NCI-H446 treated with DMSO at 0.1 percent for 48 hours (cell line): ENCODE measurements at regions not wholly inside any gene's neighbourhood (a gene's known extent, or its start where the extent isn't known, plus 50 kb on each side); places are given as distances from the start of the nearest gene placed in this dataset.

ENCODE experiments used
- DNase-seq: peaks from one replicate; lab custom pipeline; 2025; lab: John Stamatoyannopoulos, UW

- no peak for DNase-seq
Measured at GRCh38 chr20:11128721-11129120, 454.9 kb upstream of the JAG1 start.

- DNase-seq: no peak
Measured at GRCh38 chr20:11130554-11131166, 456.9 kb upstream of the JAG1 start.

- DNase-seq: no peak
Measured at GRCh38 chr20:11132819-11133415, 459.1 kb upstream of the JAG1 start.

- no peak for DNase-seq
Measured at GRCh38 chr20:11136691-11137090, 462.9 kb upstream of the JAG1 start.

DNA sequence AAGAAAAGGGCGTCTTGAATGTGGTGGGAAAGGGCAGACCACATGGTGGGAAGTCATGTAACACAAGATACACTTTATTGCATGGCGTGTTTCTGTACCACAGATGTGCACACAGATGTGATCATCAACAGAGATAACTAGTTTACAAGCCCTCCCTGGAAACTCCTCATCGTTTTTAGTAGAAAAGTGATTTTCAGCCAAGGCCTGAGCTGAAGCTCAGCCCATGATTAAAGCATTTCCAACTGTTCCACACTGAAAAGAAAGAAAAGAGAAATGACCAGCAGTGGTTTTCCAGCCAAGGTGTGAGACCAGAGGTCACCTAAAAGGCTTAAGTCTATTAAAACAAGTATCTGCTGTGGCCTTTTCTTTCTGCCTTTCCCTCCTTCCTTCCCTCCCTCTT lies 463.9 kb upstream of the JAG1 start:
- DNase-seq: no peak

DNA sequence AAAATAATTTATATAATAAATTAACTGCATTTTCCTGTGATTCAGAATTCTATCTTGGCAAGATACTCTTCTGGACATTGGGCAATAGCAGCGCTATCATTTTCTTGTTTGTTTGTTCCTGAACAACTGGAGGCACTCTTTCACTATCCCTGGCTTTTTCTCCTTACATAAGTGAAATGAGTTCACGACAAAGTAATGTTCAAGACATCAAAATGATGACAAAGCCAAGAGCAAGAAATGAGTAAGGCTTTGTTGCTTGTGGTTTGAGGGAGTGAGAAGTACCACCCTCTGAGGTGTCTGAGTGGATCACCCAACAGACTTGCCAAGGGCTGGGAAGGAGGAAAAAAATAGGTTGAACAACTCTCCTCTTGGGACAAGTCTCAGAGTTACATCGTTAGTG lies 466.6 kb upstream of the JAG1 start:
- no peak for DNase-seq

DNA sequence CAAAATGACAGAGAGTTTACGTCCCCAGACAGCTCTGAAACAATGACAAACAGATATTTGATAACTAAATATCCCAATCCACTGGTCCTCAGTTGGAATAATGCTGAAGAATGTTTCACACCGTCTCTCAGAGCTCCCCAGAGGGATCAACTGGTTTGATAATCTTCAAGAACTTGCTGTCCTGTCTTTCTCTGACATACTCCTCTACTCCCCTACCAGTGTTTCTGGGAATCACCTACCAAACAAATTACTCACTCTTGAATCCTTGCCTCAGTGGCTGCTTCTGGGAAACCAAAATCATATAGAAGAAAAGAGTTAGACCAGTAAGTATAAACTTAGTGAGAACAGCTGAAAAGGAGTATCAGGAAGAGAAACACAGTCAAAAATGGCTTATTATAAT lies 469.7 kb upstream of the JAG1 start:
- no peak for DNase-seq

DNA sequence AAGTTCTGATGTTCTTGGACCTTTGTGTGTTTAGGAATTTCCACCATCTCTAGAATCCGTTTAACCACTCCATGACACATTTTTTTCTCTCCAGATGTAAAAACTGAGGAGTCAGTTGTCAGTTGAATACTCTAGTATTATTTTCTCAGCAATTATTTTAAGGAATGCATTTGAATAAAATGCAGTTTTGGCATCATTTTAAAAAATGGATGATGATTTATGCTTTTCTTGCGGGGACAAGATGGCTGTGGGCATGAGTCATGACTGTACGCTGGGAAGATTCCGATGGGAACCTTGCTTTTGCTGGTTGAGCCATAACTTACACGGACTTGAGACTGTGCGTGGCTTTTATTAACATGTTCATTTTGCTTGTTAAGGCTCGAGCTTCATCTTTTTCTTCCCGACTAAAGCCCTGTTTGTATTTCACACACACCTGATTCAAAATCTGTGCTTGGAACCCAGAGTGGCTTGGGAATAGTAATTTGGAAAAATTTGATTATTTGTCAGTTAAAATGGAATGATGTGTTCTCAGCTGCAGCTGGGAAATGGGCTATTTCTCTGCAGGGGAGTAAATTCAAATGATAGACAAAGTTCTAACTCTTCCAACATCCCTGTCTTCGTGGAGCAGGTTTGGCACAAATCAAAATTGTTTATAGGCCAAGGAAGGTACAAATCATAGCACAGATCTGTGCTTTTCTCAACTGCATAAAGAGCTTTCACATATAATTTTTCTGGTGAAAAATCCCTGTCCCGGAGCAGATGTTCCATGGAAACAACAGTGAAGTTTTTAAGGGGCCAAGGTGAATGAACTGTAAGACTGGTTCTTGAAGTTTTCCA lies 470.5 kb upstream of the JAG1 start:
- DNase-seq: no peak

- DNase-seq: no peak
Measured at GRCh38 chr20:11145616-11146015, 471.8 kb upstream of the JAG1 start.

GRCh38 chr20:11153819-11154218 lies 480.0 kb upstream of the JAG1 start:
- DNase-seq: no peak

DNA sequence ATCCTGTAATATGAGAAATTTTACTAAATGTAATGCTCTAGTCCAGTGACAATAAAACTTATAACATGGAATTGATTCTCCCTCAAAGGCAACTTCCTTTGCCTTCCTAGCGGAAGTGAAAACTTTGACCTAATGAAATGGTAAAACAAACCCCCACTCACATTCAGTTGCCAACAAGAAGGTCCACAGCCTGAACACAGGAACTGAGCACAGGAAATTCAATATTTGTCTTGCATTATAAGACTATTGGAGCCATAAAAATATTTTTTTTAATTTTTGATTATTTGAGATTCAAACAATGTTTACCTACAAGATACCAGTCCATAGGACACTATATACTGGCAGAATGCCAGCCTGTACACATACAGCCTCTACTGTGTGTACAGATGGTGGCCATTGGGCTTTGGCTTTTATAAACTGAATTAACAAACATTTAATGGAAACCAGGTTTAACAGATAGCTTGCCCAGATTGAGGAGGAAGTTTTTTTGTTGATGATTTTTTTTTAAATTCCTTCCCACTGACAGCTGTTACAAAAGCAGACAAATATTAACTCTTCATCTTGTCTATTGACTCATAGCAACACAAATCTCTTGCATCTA lies 481.5 kb upstream of the JAG1 start:
- DNase-seq: peak; percentile 24

DNA sequence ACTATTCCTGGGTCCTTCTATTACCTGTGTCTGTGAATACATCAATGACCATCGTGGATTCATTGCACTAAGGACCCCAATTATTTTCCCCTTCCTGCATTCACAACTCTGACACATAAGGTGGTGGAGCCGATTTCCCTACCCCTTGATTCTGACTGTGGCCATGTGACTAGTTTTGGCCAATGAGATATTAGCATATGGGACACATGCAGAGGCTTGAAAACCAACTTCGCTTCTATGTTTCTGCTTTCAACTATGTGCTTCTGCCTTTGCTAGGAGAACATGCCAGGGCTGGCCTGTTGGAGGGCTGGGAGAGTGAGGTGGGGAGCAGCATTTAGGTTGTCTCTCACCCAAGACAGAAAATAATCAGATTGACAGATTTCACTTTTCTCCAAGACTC lies 483.1 kb upstream of the JAG1 start:
- DNase-seq: no peak

GRCh38 chr20:11158146-11158545 lies 484.3 kb upstream of the JAG1 start:
- DNase-seq: no peak

GRCh38 chr20:11158589-11158988 lies 484.8 kb upstream of the JAG1 start:
- DNase-seq: no peak

DNA sequence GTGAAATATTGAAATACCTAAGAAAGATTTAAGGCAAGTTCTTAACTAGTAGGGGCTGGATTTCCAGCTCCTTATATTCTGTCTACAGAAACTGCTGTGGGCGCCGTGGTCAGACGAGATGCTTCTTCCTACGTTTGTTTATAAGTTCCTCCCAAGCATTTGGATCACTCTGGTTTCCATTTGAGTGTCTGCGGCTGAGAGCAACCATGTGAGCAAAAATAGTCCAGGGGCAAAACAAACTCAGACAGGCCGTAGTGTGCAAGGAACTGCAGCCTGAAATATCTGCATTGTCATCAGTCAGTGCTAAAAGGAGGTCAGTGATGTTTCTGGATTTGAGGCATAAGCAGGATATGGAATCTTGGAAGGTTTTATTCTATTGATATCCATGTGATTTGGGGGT lies 485.9 kb upstream of the JAG1 start:
- DNase-seq: no peak

- no peak for DNase-seq
Measured at GRCh38 chr20:11162026-11162775, 488.4 kb upstream of the JAG1 start.

- DNase-seq: no peak
Measured at GRCh38 chr20:11165789-11166188, 492.0 kb upstream of the JAG1 start.

- no peak for DNase-seq
Measured at GRCh38 chr20:11166712-11167111, 492.9 kb upstream of the JAG1 start.

- no peak for DNase-seq
Measured at GRCh38 chr20:11168026-11168425, 494.2 kb upstream of the JAG1 start.

DNA sequence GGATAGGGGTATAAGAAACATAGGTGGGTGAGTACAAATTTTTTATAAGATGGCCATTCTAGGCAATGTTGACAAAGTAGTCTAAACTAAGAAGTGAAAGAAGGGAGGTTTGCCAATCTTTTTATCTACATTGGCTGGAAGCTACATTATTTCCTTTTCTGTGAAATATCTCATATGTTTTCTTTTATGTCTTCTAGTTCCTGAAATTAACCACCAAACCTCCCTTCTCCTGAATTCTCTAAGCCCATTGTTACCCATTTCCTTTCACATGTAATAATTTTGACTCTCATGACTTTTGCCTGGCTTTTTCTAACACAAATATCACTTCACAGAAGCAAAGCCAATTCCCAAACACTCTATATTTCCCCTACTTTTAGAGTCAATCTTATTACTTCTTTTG lies 496.2 kb upstream of the JAG1 start:
- DNase-seq: no peak

GRCh38 chr20:11170565-11170964 lies 496.8 kb upstream of the JAG1 start:
- DNase-seq: no peak

DNA sequence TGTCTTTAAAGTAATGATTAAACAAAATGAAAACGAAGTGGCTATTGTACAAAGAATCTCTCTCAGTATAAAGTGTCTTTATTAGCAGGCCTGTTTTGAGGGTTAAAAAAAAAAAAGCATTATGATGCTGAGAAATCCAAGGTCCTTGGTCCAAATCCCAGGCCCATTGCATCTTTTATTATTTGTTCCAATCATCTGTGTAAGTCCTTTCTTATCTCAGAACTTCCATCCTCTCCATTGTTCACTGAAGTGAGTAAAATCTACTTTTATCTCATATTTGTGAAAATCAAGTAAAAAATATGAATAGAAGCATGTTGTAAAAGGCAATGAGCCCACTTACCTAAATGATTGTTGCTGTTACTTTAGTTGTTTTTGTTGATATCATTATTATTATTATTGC lies 499.1 kb upstream of the JAG1 start:
- DNase-seq: no peak
